ENCODE measurements at regions not wholly inside any gene's neighbourhood (a gene's known extent, or its start where the extent isn't known, plus 50 kb on each side); places are given as distances from the start of the nearest gene placed in this dataset.

DNA sequence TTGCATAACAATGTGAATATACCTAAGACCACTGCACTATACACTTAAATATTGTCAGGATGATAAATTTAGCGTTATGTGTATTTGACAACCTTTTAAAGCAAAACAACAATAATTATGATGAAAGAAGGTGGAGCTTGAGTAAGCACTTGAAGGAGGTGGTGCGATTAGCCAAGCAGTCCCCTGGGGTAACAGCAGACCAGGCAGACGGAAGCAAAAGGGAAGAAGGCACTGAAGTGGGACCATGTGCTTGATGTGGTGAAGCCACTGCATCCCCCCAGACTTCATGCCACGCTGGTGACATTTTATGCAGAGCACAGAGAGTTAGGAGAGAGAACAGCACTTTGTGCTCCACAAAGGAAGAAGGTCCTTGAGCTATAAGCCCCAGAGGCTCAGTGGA, 58.3 kb upstream of the ZNF507 start (continued):
- TF ChIP-seq TCF12 (IDR thresholded peaks at IDR 0.05) (no peak), SMC3 (IDR thresholded peaks at IDR 0.05; ENCODE audit: low read depth, low read length) (no peak)

DNA sequence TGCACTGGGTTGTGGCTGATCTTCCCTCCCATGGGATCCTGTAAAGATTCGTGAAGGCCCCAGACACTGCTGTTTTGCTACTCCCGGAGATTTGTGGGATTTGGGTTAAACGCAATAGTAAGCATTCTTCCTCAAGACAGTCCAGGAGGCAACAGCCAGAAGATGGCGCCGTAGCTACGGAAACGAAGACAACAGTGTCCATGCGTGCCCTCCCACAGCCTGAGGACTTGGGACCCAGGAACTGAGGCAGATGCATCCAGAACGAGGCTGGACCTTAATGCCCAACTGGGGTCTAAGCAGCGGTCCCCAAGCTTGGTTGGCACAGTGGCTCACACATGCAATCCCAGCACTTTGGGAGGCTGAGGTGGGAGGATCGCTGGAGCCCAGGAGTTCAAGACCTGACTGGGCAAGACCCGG, 57.6 kb upstream of the ZNF507 start:
- no peak for TF ChIP-seq FOXM1 (IDR thresholded peaks at IDR 0.05; ENCODE audit: low read depth)
- TF ChIP-seq, protein P1, sequence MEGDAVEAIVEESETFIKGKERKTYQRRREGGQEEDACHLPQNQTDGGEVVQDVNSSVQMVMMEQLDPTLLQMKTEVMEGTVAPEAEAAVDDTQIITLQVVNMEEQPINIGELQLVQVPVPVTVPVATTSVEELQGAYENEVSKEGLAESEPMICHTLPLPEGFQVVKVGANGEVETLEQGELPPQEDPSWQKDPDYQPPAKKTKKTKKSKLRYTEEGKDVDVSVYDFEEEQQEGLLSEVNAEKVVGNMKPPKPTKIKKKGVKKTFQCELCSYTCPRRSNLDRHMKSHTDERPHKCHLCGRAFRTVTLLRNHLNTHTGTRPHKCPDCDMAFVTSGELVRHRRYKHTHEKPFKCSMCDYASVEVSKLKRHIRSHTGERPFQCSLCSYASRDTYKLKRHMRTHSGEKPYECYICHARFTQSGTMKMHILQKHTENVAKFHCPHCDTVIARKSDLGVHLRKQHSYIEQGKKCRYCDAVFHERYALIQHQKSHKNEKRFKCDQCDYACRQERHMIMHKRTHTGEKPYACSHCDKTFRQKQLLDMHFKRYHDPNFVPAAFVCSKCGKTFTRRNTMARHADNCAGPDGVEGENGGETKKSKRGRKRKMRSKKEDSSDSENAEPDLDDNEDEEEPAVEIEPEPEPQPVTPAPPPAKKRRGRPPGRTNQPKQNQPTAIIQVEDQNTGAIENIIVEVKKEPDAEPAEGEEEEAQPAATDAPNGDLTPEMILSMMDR (IDR thresholded peaks at IDR 0.05), result peak; percentile 41; the same call in 1 of the 2 replicates
- peak; percentile 43; the same call in 1 of the 2 replicates for TF ChIP-seq RAD21 (IDR thresholded peaks at IDR 0.05; ENCODE audit: low read length)
- no peak for TF ChIP-seq GABPA (IDR thresholded peaks at IDR 0.05; ENCODE audit: low read depth)
- no peak for DNase-seq
- POLR2A ChIA-PET, result no interaction called here
- Histone ChIP-seq H3K4me3 (ENCODE audit: low read depth in 2 of 2, low read length in 1 of 2) (no peak overlapping the region), H3K27me3 (ENCODE audit: insufficient read depth) (no peaks in the 10 kb centered on the region), H3K9me2 (no peaks in the 10 kb centered on the region), H3K27ac (ENCODE audit: low read depth in 2 of 2, low read length in 1 of 2) (no peak overlapping the region), H2AFZ (ENCODE audit: low read depth) (no peak overlapping the region), H3K9me3 (no peaks in the 10 kb centered on the region), H3K4me2 (no peak overlapping the region), H3K9ac (no peak overlapping the region), H3K4me1 (ENCODE audit: control insufficient read depth in 1 of 2, insufficient read depth in 2 of 2, low read depth in 1 of 2, low read length in 1 of 2) (no peaks in the 10 kb centered on the region), H3F3A (replicated peaks; ENCODE audit: insufficient read depth) (no peaks in the 10 kb centered on the region), H4K20me1 (ENCODE audit: insufficient read depth) (no peaks in the 10 kb centered on the region), H3K36me3 (replicated peaks in 1 of 2; ENCODE audit: control insufficient read depth in 1 of 2, insufficient read depth in 2 of 2, low read length in 1 of 2) (no peaks in the 10 kb centered on the region), H3K79me2 (ENCODE audit: insufficient read depth) (no peaks in the 10 kb centered on the region)
- CTCF ChIA-PET, result interaction anchor here (1.1 kb wide), 2 partner anchors 58 to 282 kb away, joined by 3 read pairs; no protein-coding TSS in a partner anchor
- 37% methylated on average over 8 of the region's 12 CpGs for whole genome bisulfite sequencing (ENCODE audit: low lambda C conversion rate)

DNA sequence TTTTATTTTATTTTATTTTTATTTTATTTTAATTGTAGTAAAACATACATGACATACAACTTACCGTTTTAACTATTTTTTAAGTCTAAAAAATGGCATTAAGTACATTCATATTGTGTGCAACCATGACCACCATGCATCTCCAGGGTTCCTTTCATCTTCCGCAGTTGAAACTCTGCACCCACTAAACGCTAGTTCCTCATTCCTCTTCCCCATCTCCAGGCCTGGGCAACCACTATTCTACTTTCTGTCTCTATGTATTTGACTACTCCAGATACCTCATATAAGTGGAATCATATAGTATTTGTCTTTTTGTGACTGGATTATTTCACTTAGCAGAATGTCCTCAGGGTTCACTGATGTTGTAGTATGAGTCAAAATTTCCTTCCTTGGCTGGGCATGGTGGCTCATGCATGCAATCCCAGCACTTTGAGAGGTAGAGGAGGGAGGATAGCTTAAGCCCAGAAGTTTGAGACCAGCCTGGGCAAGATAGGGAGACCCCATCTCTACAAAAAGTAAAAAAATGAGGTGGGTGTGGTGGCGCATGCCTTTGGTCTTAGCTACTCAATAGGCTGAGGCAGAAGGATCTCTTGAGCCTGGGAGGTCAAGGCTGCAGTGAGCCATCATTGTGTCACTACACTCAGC, 55.7 kb upstream of the ZNF507 start:
- no peaks in the 10 kb centered on the region for H4K20me1 ChIP-seq (ENCODE audit: insufficient read depth)
- POLR2A ChIA-PET, result no interaction called here

DNA sequence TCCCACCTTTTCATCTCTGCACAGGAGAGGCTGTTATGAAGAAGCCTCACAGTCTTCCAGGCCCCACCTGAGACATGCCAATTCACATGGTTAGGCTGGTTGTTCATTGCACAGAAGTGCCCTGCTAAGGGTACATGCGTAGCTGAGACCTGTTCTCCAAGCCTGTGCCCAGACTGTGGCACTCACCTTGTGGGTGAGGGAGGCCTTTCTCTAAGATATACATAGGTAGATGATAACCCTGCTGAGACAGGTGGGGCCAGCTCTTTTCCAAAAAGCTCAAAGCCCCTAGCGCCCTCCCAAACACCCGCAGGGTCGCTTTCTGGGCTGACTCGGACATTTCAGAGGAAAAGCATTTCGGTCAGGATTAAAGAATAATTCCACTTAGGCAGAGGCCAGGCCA, 53.5 kb upstream of the ZNF507 start:
- Histone ChIP-seq H2AFZ (ENCODE audit: low read depth) (no peak overlapping the region), H3K27me3 (ENCODE audit: insufficient read depth) (no peaks in the 10 kb centered on the region), H3K4me1 (ENCODE audit: control insufficient read depth in 1 of 2, insufficient read depth in 2 of 2, low read depth in 1 of 2, low read length in 1 of 2) (no peaks in the 10 kb centered on the region), H3K9me2 (no peaks in the 10 kb centered on the region), H3F3A (replicated peaks; ENCODE audit: insufficient read depth) (no peaks in the 10 kb centered on the region), H4K20me1 (ENCODE audit: insufficient read depth) (no peaks in the 10 kb centered on the region), H3K4me2 (no peak overlapping the region), H3K27ac (ENCODE audit: low read depth in 2 of 2, low read length in 1 of 2) (no peak overlapping the region), H3K79me2 (ENCODE audit: insufficient read depth) (no peaks in the 10 kb centered on the region), H3K9ac (no peak overlapping the region), H3K9me3 (no peaks in the 10 kb centered on the region), H3K4me3 (ENCODE audit: low read depth in 2 of 2, low read length in 1 of 2) (no peak overlapping the region), H3K36me3 (replicated peaks in 1 of 2; ENCODE audit: control insufficient read depth in 1 of 2, insufficient read depth in 2 of 2, low read length in 1 of 2) (no peaks in the 10 kb centered on the region)
- CTCF ChIA-PET, result interaction anchor here (1.1 to 1.5 kb wide), 3 partner anchors 24 to 241 kb away, joined by 3 read pairs; no protein-coding TSS in a partner anchor
- POLR2A ChIA-PET, result no interaction called here
- 75% methylated on average over 6 of the region's 6 CpGs for WGBS (ENCODE audit: low lambda C conversion rate)
- no peak for DNase-seq
- TF ChIP-seq, protein P2, sequence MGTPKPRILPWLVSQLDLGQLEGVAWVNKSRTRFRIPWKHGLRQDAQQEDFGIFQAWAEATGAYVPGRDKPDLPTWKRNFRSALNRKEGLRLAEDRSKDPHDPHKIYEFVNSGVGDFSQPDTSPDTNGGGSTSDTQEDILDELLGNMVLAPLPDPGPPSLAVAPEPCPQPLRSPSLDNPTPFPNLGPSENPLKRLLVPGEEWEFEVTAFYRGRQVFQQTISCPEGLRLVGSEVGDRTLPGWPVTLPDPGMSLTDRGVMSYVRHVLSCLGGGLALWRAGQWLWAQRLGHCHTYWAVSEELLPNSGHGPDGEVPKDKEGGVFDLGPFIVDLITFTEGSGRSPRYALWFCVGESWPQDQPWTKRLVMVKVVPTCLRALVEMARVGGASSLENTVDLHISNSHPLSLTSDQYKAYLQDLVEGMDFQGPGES (IDR thresholded peaks at IDR 0.05; ENCODE audit: low read depth, low read length), result no peak
- TF ChIP-seq GABPA (IDR thresholded peaks at IDR 0.05; ENCODE audit: low read depth) (no peak), ELF1 (IDR thresholded peaks at IDR 0.05) (no peak), CHD2 (IDR thresholded peaks at IDR 0.05; ENCODE audit: low read length, partially characterized antibody) (no peak), YY1 (IDR thresholded peaks at IDR 0.05; ENCODE audit: low read depth) (no peak), JUND (IDR thresholded peaks at IDR 0.05) (no peak), RXRA (IDR thresholded peaks at IDR 0.05; ENCODE audit: borderline replicate concordance, low read depth) (no peak)
- TF ChIP-seq, protein P3, sequence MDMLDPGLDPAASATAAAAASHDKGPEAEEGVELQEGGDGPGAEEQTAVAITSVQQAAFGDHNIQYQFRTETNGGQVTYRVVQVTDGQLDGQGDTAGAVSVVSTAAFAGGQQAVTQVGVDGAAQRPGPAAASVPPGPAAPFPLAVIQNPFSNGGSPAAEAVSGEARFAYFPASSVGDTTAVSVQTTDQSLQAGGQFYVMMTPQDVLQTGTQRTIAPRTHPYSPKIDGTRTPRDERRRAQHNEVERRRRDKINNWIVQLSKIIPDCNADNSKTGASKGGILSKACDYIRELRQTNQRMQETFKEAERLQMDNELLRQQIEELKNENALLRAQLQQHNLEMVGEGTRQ (IDR thresholded peaks at IDR 0.05; ENCODE audit: borderline replicate concordance, low read depth, low read length), result no peak
- TF ChIP-seq, protein P4, sequence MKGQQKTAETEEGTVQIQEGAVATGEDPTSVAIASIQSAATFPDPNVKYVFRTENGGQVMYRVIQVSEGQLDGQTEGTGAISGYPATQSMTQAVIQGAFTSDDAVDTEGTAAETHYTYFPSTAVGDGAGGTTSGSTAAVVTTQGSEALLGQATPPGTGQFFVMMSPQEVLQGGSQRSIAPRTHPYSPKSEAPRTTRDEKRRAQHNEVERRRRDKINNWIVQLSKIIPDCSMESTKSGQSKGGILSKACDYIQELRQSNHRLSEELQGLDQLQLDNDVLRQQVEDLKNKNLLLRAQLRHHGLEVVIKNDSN (IDR thresholded peaks at IDR 0.05; ENCODE audit: borderline replicate concordance, low read depth), result no peak
- TF ChIP-seq, protein P5, sequence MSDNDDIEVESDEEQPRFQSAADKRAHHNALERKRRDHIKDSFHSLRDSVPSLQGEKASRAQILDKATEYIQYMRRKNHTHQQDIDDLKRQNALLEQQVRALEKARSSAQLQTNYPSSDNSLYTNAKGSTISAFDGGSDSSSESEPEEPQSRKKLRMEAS (IDR thresholded peaks at IDR 0.05; ENCODE audit: low read depth), result no peak

More for the DNA sequence above, 55.7 kb upstream of the ZNF507 start:
- 65% methylated on average over 4 of the region's 4 CpGs for WGBS (ENCODE audit: low lambda C conversion rate)
- Histone ChIP-seq H3K9me2 (no peaks in the 10 kb centered on the region), H3K27me3 (ENCODE audit: insufficient read depth) (no peaks in the 10 kb centered on the region), H3K4me2 (no peak overlapping the region), H3K79me2 (ENCODE audit: insufficient read depth) (no peaks in the 10 kb centered on the region), H3K36me3 (replicated peaks in 1 of 2; ENCODE audit: control insufficient read depth in 1 of 2, insufficient read depth in 2 of 2, low read length in 1 of 2) (no peaks in the 10 kb centered on the region), H2AFZ (ENCODE audit: low read depth) (no peak overlapping the region), H3K27ac (ENCODE audit: low read depth in 2 of 2, low read length in 1 of 2) (no peak overlapping the region), H3K9ac (no peak overlapping the region), H3K4me1 (ENCODE audit: control insufficient read depth in 1 of 2, insufficient read depth in 2 of 2, low read depth in 1 of 2, low read length in 1 of 2) (no peaks in the 10 kb centered on the region), H3F3A (replicated peaks; ENCODE audit: insufficient read depth) (no peaks in the 10 kb centered on the region), H3K9me3 (no peaks in the 10 kb centered on the region), H3K4me3 (ENCODE audit: low read depth in 2 of 2, low read length in 1 of 2) (no peak overlapping the region)
- CTCF ChIA-PET, result interaction anchor here (1.3 to 1.4 kb wide), 2 partner anchors 65 to 1606 kb away, joined by 3 to 4 read pairs; no protein-coding TSS in a partner anchor
- DNase-seq, result no peak
- TF ChIP-seq JUND (IDR thresholded peaks at IDR 0.05), result no peak

Data from SK-N-SH (cell line).